PC-3 (cell line): ENCODE measurements at regions not wholly inside any gene's neighbourhood (a gene's known extent, or its start where the extent isn't known, plus 50 kb on each side); places are given as distances from the start of the nearest gene placed in this dataset.

ENCODE experiments used
- ATAC-seq: fragments of 200-7000 bp; cut with Tn5 transposase; 2 replicates; pipeline ENCODE4 v1.9.1; 2020; ENCODE audit warnings: mild to moderate bottlenecking, moderate library complexity
- BruUV-seq: library from RNA; stranded (reverse); fragments of 400-500 nt; replicated peaks from 2 replicates; lab custom pipeline; 2021; lab: Mats Ljungman, UMichigan
- CTCF ChIA-PET: fragments of 300-600 bp; sonication (Branson Sonifier 250); formaldehyde crosslinking; loops from one replicate; lab custom pipeline; 2022; ENCODE audit warnings: antibody characterized with exemption; lab: Charles Lee
- POLR2A ChIA-PET: fragments of 300-600 bp; sonication (Branson Sonifier 250); formaldehyde crosslinking; loops from one replicate; lab custom pipeline; 2022; ENCODE audit warnings: antibody characterized with exemption; ENCODE audit not compliant: unreplicated experiment; lab: Charles Lee
- DNase-seq: peaks from one replicate; pipeline ENCODE4 v3.0.0-alpha.2; 2015
- H2AFZ ChIP-seq: fragments of 300-600 bp; sonication (generic); 2 replicates; pipeline ENCODE4 v1.6.0; 2016; ENCODE audit warnings: antibody characterized with exemption, low read length
- H3F3A ChIP-seq: fragments of 300-600 bp; sonication (generic); one replicate; pipeline ENCODE4 v1.6.0; 2017; ENCODE audit warnings: antibody characterized with exemption, low read length, control low read depth, mild to moderate bottlenecking; ENCODE audit not compliant: unreplicated experiment
- H3K27ac ChIP-seq: fragments of 300-600 bp; sonication (generic); 2 replicates; pipeline ENCODE4 v1.5.1; 2016; ENCODE audit warnings: mild to moderate bottlenecking, low read length
- H3K27me3 ChIP-seq: fragments of 300-600 bp; sonication (generic); 2 replicates; pipeline ENCODE4 v1.6.1; 2016; ENCODE audit warnings: low read length, mixed read lengths
- H3K36me3 ChIP-seq: fragments of 300-600 bp; sonication (generic); 2 replicates; pipeline ENCODE4 v1.6.1; 2016; ENCODE audit warnings: low read depth, mixed run types, low read length, mixed read lengths
- H3K4me1 ChIP-seq: fragments of 300-600 bp; sonication (generic); 2 replicates; pipeline ENCODE4 v1.5.1; 2016; ENCODE audit warnings: low read length; ENCODE audit not compliant: insufficient read depth
- H3K4me2 ChIP-seq: fragments of 300-600 bp; sonication (generic); 2 replicates; pipeline ENCODE4 v1.6.0; 2016; ENCODE audit warnings: low read length
- H3K4me3 ChIP-seq: fragments of 300-600 bp; sonication (generic); 2 replicates; pipeline ENCODE4 v1.5.1; 2016; ENCODE audit warnings: mild to moderate bottlenecking, low read length, mixed read lengths
- H3K79me2 ChIP-seq: fragments of 300-600 bp; sonication (generic); 2 replicates; pipeline ENCODE4 v1.6.1; 2017; ENCODE audit warnings: low read length, mixed read lengths
- H3K9ac ChIP-seq: fragments of 300-600 bp; sonication (generic); 2 replicates; pipeline ENCODE4 v1.6.0; 2016; ENCODE audit warnings: mild to moderate bottlenecking, low read length
- H3K9me2 ChIP-seq: fragments of 300-600 bp; sonication (generic); replicated peaks from 2 replicates; pipeline ENCODE4 v1.6.1; 2016; ENCODE audit warnings: mixed run types, low read length, mixed read lengths
- H3K9me3 ChIP-seq: fragments of 300-600 bp; sonication (generic); 2 replicates; pipeline ENCODE4 v1.6.1; 2016; ENCODE audit warnings: low read length, mixed read lengths
- H4K20me1 ChIP-seq: fragments of 300-600 bp; sonication (generic); 2 replicates; pipeline ENCODE4 v1.6.1; 2016; ENCODE audit warnings: low read length, mixed read lengths
- CTCF ChIP-seq: fragments of 300-600 bp; sonication (generic); conservative IDR thresholded peaks from 2 replicates; pipeline ENCODE4 v1.5.1; 2017; ENCODE audit warnings: antibody characterized with exemption, low read depth, mild to moderate bottlenecking, low read length
- EZH2 ChIP-seq: fragments of 300-600 bp; sonication (generic); IDR thresholded peaks from one replicate; pipeline ENCODE4 v1.6.1; 2017; ENCODE audit warnings: antibody characterized with exemption, mild to moderate bottlenecking, low read length; ENCODE audit not compliant: unreplicated experiment
- EZH2phosphoT487 ChIP-seq: fragments of 300-600 bp; sonication (generic); IDR thresholded peaks from 2 replicates; pipeline ENCODE4 v1.6.1; 2018; ENCODE audit warnings: mild to moderate bottlenecking, antibody characterized with exemption, low read length, borderline replicate concordance
- intact Hi-C: fragments of 100-400 bp; cut with micrococcal nuclease; formaldehyde crosslinking; loops from 2 replicates; pipeline ENCODE4 v1.9.0; 2023

DNA sequence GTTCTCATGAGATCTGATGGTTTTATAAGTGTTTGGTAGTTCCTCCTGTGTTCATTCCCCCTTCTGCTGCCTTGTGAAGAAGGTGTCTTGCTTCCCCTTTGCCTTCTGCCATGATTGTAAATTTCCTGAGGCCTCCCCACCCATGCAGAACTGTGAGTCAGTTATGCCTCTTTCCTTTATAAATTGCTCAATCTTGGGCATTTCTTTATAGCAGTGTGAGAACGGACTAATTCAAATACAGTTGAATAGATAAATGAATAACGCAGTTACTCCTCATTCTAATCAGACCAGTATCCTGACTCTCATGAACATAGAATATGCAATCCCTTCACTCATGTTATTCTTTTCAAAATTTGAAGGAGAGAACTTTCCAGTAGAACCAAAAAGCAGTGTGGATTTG lies 375.0 kb upstream of the FZD8 start:
- TF ChIP-seq CTCF (no peak), EZH2 (no peak)
- Histone ChIP-seq H2AFZ (peak overlapping the region; percentile 9; the same call in 1 of the 2 replicates), H3K27me3 (no peaks in the 10 kb centered on the region), H3K4me2 (peak overlapping the region; percentile 1), H3K4me3 (no peak overlapping the region), H3K9ac (no peak overlapping the region), H3K9me2 (no peaks in the 10 kb centered on the region), H3K79me2 (no peaks in the 10 kb centered on the region), H3K4me1 (peaks cover 15% of the 10 kb centered on the region), H3K36me3 (no peaks in the 10 kb centered on the region), H3F3A (no peaks in the 10 kb centered on the region), H4K20me1 (no peaks in the 10 kb centered on the region), H3K27ac (peak overlapping the region; percentile 36), H3K9me3 (no peaks in the 10 kb centered on the region)
- ChIA-PET CTCF (no interaction called here), POLR2A (no interaction called here)
- intact Hi-C loops: no loop called here
- ATAC-seq (peak; percentile 49), DNase-seq (no peak)
- no TSS peak for BruUV-seq

GRCh38 chr10:36007369-36007768 lies 365.3 kb upstream of the FZD8 start:
- no peak overlapping the region for H3K27ac ChIP-seq
- no TSS peak for BruUV-seq
- ChIA-PET CTCF (interaction anchor here (0.6 kb wide), 1 partner anchor 9 kb away, joined by 7 read pairs; no protein-coding TSS in a partner anchor), POLR2A (interaction anchor here (0.6 kb wide), 1 partner anchor 311 kb away, joined by 3 read pairs; no protein-coding TSS in a partner anchor)
- no peak overlapping the region for H3K4me3 ChIP-seq
- no peaks in the 10 kb centered on the region for H3F3A ChIP-seq
- no peak for ATAC-seq
- H3K36me3 ChIP-seq: no peaks in the 10 kb centered on the region
- no peaks in the 10 kb centered on the region for H3K27me3 ChIP-seq
- H3K9me3 ChIP-seq: no peaks in the 10 kb centered on the region
- no peaks in the 10 kb centered on the region for H3K9me2 ChIP-seq
- no peak overlapping the region for H2AFZ ChIP-seq
- TF ChIP-seq EZH2 (no peak), EZH2phosphoT487 (no peak), CTCF (no peak)
- H4K20me1 ChIP-seq: no peaks in the 10 kb centered on the region
- DNase-seq: no peak
- no peak overlapping the region for H3K9ac ChIP-seq
- no peaks in the 10 kb centered on the region for H3K4me1 ChIP-seq
- no peak overlapping the region for H3K4me2 ChIP-seq
- intact Hi-C loops: no loop called here
- H3K79me2 ChIP-seq: no peaks in the 10 kb centered on the region

- no TSS peak for BruUV-seq
- intact Hi-C loops: no loop called here
- Histone ChIP-seq H3K9me2 (no peaks in the 10 kb centered on the region), H3K4me1 (no peaks in the 10 kb centered on the region), H3K9me3 (no peaks in the 10 kb centered on the region), H3K9ac (no peak overlapping the region), H3K27ac (no peak overlapping the region), H3K36me3 (no peaks in the 10 kb centered on the region), H3F3A (no peaks in the 10 kb centered on the region), H3K27me3 (no peaks in the 10 kb centered on the region), H3K4me2 (no peak overlapping the region), H3K79me2 (no peaks in the 10 kb centered on the region), H3K4me3 (no peak overlapping the region), H4K20me1 (no peaks in the 10 kb centered on the region), H2AFZ (no peak overlapping the region)
- TF ChIP-seq EZH2 (no peak), EZH2phosphoT487 (no peak), CTCF (no peak)
- DNase-seq (no peak), ATAC-seq (no peak)
- ChIA-PET CTCF (no interaction called here), POLR2A (no interaction called here)
Measured at GRCh38 chr10:36003688-36004087, 361.6 kb upstream of the FZD8 start.
